ENCODE measurements at regions not wholly inside any gene's neighbourhood (a gene's known extent, or its start where the extent isn't known, plus 50 kb on each side); places are given as distances from the start of the nearest gene placed in this dataset.
"Not testable (repeated sequence)": the region's sequence is repeated elsewhere in the genome, so short reads cannot be mapped to it uniquely, and the experiment has no call there.

DNA sequence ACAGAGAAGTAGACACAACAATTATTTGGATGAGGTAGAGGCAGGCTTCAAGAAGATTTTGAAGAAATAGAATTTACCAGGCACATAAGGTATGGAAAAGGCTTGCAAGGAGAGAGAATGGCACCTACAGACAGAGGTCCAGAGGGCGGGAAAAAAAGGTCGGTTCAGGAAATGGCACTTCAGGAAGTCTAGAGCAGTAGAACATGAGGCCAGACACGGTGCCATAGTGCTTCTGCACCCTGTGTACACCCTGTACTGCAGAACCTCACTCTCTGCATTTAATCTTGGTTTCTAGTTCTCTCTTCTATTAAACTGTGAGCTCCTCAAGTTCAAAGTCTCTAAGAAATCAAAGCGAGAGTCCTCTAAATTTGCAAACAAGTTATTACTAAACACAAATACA is 113.4 kb upstream of the C2CD4B start:
- TF ChIP-seq, protein P1, sequence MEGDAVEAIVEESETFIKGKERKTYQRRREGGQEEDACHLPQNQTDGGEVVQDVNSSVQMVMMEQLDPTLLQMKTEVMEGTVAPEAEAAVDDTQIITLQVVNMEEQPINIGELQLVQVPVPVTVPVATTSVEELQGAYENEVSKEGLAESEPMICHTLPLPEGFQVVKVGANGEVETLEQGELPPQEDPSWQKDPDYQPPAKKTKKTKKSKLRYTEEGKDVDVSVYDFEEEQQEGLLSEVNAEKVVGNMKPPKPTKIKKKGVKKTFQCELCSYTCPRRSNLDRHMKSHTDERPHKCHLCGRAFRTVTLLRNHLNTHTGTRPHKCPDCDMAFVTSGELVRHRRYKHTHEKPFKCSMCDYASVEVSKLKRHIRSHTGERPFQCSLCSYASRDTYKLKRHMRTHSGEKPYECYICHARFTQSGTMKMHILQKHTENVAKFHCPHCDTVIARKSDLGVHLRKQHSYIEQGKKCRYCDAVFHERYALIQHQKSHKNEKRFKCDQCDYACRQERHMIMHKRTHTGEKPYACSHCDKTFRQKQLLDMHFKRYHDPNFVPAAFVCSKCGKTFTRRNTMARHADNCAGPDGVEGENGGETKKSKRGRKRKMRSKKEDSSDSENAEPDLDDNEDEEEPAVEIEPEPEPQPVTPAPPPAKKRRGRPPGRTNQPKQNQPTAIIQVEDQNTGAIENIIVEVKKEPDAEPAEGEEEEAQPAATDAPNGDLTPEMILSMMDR (IDR thresholded peaks at IDR 0.05; ENCODE audit: insufficient read depth, low read depth, low read length): no peak
- Histone ChIP-seq H3K4me3 (ENCODE audit: low read depth, low read length) (no peak overlapping the region), H3K27me3 (ENCODE audit: control insufficient read depth, insufficient read depth, low read length) (0 out of 2 replicates have a peak, but pooled peaks cover 1% of the 10 kb centered on the region), H3K36me3 (ENCODE audit: control insufficient read depth, insufficient read depth, low read length) (no peaks in the 10 kb centered on the region)
- no peak for DNase-seq (ENCODE audit: low read depth)
- CTCF ChIA-PET: no interaction called here
- POLR2A ChIA-PET: no interaction called here

DNA sequence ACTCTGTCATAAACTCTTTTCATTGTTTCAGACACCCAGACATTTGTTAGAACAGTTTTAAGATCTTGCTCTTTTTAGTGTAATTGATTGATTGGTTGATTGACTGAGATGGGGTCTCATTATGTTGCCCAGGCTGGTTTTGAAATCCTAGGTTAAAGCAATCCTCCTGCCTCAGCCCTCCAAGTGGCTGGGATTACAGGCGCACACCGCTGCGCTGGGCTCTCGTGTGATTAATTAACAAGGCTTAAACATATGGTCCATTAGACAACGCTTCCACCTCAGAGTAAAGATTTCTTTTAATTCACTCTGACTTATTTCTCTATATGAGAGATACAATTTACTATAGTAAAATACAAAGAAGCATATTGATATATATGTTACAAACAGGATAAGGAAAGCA is 114.0 kb upstream of the C2CD4B start:
- no peak for DNase-seq (ENCODE audit: low read depth)
- 0 out of 2 replicates have a peak, but pooled peaks cover 1% of the 10 kb centered on the region for H3K27me3 ChIP-seq (ENCODE audit: control insufficient read depth, insufficient read depth, low read length)
- TF ChIP-seq, protein P1 (IDR thresholded peaks at IDR 0.05; ENCODE audit: insufficient read depth, low read depth, low read length): no peak
- POLR2A ChIA-PET: no interaction called here
- no peaks in the 10 kb centered on the region for H3K36me3 ChIP-seq (ENCODE audit: control insufficient read depth, insufficient read depth, low read length)
- no peak overlapping the region for H3K4me3 ChIP-seq (ENCODE audit: low read depth, low read length)
- CTCF ChIA-PET: interaction anchor here (1.0 kb wide), 1 partner anchor 18 kb away, joined by 3 read pairs; no protein-coding TSS in a partner anchor

DNA sequence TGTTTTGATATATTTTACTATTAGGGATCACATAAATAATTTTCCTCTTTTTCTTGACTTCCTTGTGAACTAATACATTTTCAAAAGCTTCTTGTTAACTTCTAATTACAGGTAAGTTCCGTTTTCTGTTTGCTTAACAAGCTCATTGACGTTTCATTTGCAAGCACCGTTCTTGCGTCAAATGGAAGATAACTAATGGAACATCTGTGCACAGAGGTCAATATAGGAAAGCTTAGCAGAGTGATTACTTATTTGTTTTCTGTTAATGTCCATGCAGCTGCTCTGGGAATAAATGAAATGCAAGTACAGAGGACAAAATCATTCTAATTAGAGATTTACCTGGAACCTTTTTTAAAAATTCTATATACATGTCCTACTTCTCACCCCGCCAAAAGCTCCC is 115.5 kb upstream of the C2CD4B start:
- ChIA-PET POLR2A (no interaction called here), CTCF (interaction anchor here (0.7 to 1.1 kb wide), 2 partner anchors 11 to 26 kb away, joined by 3 to 4 read pairs; no protein-coding TSS in a partner anchor)
- Histone ChIP-seq H3K36me3 (ENCODE audit: control insufficient read depth, insufficient read depth, low read length) (no peaks in the 10 kb centered on the region), H3K4me3 (ENCODE audit: low read depth, low read length) (no peak overlapping the region), H3K27me3 (ENCODE audit: control insufficient read depth, insufficient read depth, low read length) (0 out of 2 replicates have a peak, but pooled peaks cover 1% of the 10 kb centered on the region)
- TF ChIP-seq, protein P1 (IDR thresholded peaks at IDR 0.05; ENCODE audit: insufficient read depth, low read depth, low read length): no peak
- no peak for DNase-seq (ENCODE audit: low read depth)

DNA sequence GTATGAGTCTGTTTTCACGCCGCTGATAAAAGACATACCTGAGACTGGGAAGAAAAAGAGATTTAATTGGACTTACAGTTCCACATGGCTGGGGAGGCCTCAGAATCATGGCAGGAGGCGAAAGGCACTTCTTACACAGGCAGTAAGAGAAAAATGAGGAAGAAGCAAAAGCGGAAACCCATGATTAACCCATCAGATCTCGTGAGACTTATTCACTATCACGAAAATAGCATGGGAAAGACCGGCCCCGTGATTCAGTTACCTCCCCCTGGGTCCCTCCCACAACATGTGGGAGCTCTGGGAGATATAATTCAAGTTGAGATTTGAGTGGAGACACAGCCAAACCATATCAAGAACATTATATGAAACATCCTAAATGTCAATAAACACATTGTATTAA is 116.7 kb upstream of the C2CD4B start:
- H3K36me3 ChIP-seq (ENCODE audit: control insufficient read depth, insufficient read depth, low read length); H3K27me3 ChIP-seq (ENCODE audit: control insufficient read depth, insufficient read depth, low read length); POLR2A ChIA-PET; DNase-seq (ENCODE audit: low read depth); H3K4me3 ChIP-seq (ENCODE audit: low read depth, low read length): not testable (repeated sequence)
- CTCF ChIA-PET: interaction anchor here (1.2 kb wide), 1 partner anchor 26 kb away, joined by 3 read pairs; no protein-coding TSS in a partner anchor

DNA sequence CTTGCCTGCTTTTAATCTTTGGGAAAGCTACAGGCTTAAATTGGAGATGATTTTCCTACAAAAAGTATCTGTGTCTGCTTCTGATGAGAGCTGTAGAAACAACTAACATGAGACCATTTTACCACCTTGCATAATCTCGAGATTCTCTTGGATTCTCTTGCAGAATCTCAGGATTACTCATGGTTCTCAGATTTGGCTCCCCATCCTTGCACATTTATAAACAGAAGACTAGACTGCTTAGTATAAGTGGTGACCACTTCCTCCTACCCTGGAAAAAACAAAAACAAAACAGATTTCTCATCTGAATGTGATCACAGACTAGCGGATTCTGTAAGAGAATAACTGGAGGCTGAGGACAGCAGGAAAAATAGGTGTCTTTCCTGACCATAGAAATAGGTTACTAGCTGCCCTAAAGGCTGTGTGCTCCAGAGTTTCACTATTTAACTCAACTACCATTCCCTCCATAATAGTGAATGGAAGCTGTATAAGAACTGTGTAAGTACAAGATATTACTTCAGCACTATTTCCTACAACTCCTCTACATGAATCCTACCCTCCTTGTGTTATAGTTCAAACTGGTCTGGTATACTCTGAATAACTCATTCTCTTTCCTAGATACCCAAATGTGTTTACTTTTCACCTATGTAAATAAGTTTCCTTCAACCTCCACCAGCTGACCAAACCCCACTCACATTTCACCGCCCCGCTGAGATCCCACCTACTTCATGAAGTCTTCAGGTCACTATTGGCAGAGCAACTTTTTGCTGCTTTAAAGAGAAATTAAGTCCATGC is 122.2 kb upstream of the C2CD4B start:
- TF ChIP-seq, protein P1 (IDR thresholded peaks at IDR 0.05; ENCODE audit: insufficient read depth, low read depth, low read length): no peak
- POLR2A ChIA-PET: no interaction called here
- Histone ChIP-seq H3K4me3 (ENCODE audit: low read depth, low read length) (no peak overlapping the region), H3K27me3 (ENCODE audit: control insufficient read depth, insufficient read depth, low read length) (peaks cover 2% of the 10 kb centered on the region; the same call in 1 of the 2 replicates), H3K36me3 (ENCODE audit: control insufficient read depth, insufficient read depth, low read length) (no peaks in the 10 kb centered on the region)
- CTCF ChIA-PET: interaction anchor here (4.0 kb wide), 1 partner anchor 20 kb away, joined by 21 read pairs; no protein-coding TSS in a partner anchor
- DNase-seq (ENCODE audit: low read depth): no peak
